PC-3 (cell line): ENCODE measurements at regions not wholly inside any gene's neighbourhood (a gene's known extent, or its start where the extent isn't known, plus 50 kb on each side); places are given as distances from the start of the nearest gene placed in this dataset.

Source experiments
- ATAC-seq: fragments of 200-7000 bp; cut with Tn5 transposase; 2 replicates; pipeline ENCODE4 v1.9.1; 2020; ENCODE audit warnings: mild to moderate bottlenecking, moderate library complexity
- BruUV-seq: library from RNA; stranded (reverse); fragments of 400-500 nt; replicated peaks from 2 replicates; lab custom pipeline; 2021; lab: Mats Ljungman, UMichigan
- CTCF ChIA-PET: fragments of 300-600 bp; sonication (Branson Sonifier 250); formaldehyde crosslinking; loops from one replicate; lab custom pipeline; 2022; ENCODE audit warnings: antibody characterized with exemption; lab: Charles Lee
- POLR2A ChIA-PET: fragments of 300-600 bp; sonication (Branson Sonifier 250); formaldehyde crosslinking; loops from one replicate; lab custom pipeline; 2022; ENCODE audit warnings: antibody characterized with exemption; ENCODE audit not compliant: unreplicated experiment; lab: Charles Lee
- DNase-seq: peaks from one replicate; pipeline ENCODE4 v3.0.0-alpha.2; 2015
- H2AFZ ChIP-seq: fragments of 300-600 bp; sonication (generic); 2 replicates; pipeline ENCODE4 v1.6.0; 2016; ENCODE audit warnings: antibody characterized with exemption, low read length
- H3F3A ChIP-seq: fragments of 300-600 bp; sonication (generic); one replicate; pipeline ENCODE4 v1.6.0; 2017; ENCODE audit warnings: antibody characterized with exemption, low read length, control low read depth, mild to moderate bottlenecking; ENCODE audit not compliant: unreplicated experiment
- H3K27ac ChIP-seq: fragments of 300-600 bp; sonication (generic); 2 replicates; pipeline ENCODE4 v1.5.1; 2016; ENCODE audit warnings: mild to moderate bottlenecking, low read length
- H3K27me3 ChIP-seq: fragments of 300-600 bp; sonication (generic); 2 replicates; pipeline ENCODE4 v1.6.1; 2016; ENCODE audit warnings: low read length, mixed read lengths
- H3K36me3 ChIP-seq: fragments of 300-600 bp; sonication (generic); 2 replicates; pipeline ENCODE4 v1.6.1; 2016; ENCODE audit warnings: low read depth, mixed run types, low read length, mixed read lengths
- H3K4me1 ChIP-seq: fragments of 300-600 bp; sonication (generic); 2 replicates; pipeline ENCODE4 v1.5.1; 2016; ENCODE audit warnings: low read length; ENCODE audit not compliant: insufficient read depth
- H3K4me2 ChIP-seq: fragments of 300-600 bp; sonication (generic); 2 replicates; pipeline ENCODE4 v1.6.0; 2016; ENCODE audit warnings: low read length
- H3K4me3 ChIP-seq: fragments of 300-600 bp; sonication (generic); 2 replicates; pipeline ENCODE4 v1.5.1; 2016; ENCODE audit warnings: mild to moderate bottlenecking, low read length, mixed read lengths
- H3K79me2 ChIP-seq: fragments of 300-600 bp; sonication (generic); 2 replicates; pipeline ENCODE4 v1.6.1; 2017; ENCODE audit warnings: low read length, mixed read lengths
- H3K9ac ChIP-seq: fragments of 300-600 bp; sonication (generic); 2 replicates; pipeline ENCODE4 v1.6.0; 2016; ENCODE audit warnings: mild to moderate bottlenecking, low read length
- H3K9me2 ChIP-seq: fragments of 300-600 bp; sonication (generic); replicated peaks from 2 replicates; pipeline ENCODE4 v1.6.1; 2016; ENCODE audit warnings: mixed run types, low read length, mixed read lengths
- H3K9me3 ChIP-seq: fragments of 300-600 bp; sonication (generic); 2 replicates; pipeline ENCODE4 v1.6.1; 2016; ENCODE audit warnings: low read length, mixed read lengths
- H4K20me1 ChIP-seq: fragments of 300-600 bp; sonication (generic); 2 replicates; pipeline ENCODE4 v1.6.1; 2016; ENCODE audit warnings: low read length, mixed read lengths
- EZH2 ChIP-seq: fragments of 300-600 bp; sonication (generic); IDR thresholded peaks from one replicate; pipeline ENCODE4 v1.6.1; 2017; ENCODE audit warnings: antibody characterized with exemption, mild to moderate bottlenecking, low read length; ENCODE audit not compliant: unreplicated experiment
- EZH2phosphoT487 ChIP-seq: fragments of 300-600 bp; sonication (generic); IDR thresholded peaks from 2 replicates; pipeline ENCODE4 v1.6.1; 2018; ENCODE audit warnings: mild to moderate bottlenecking, antibody characterized with exemption, low read length, borderline replicate concordance
- intact Hi-C: fragments of 100-400 bp; cut with micrococcal nuclease; formaldehyde crosslinking; loops from 2 replicates; pipeline ENCODE4 v1.9.0; 2023
- TF ChIP-seq, protein P1 (sequence below): fragments of 300-600 bp; sonication (generic); conservative IDR thresholded peaks from 2 replicates; pipeline ENCODE4 v1.5.1; 2017; ENCODE audit warnings: antibody characterized with exemption, low read depth, mild to moderate bottlenecking, low read length

DNA sequence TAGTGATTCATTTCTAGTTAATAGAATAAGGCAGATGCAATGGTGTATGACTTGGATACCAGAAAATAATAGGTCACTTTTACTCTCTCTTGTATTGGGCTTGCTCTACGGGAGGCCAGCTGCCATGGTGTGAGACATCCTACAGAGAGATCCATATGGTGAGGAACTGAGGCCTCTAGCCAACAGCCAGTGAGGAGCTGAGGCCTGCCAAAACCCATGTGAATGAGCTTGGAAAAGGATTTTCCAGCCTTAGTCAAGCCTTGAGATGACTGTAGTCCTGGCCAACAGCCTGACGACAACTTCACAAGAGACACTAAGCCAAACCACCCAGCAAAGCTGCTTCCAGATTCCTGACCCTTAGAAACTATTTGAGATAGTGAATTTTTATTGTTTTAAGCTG is 1300.2 kb downstream of the RAPGEF2 start:
- Histone ChIP-seq H3K27me3 (no peaks in the 10 kb centered on the region), H3K9me3 (no peaks in the 10 kb centered on the region), H3K36me3 (no peaks in the 10 kb centered on the region), H3K79me2 (no peaks in the 10 kb centered on the region), H3F3A (no peaks in the 10 kb centered on the region), H4K20me1 (no peaks in the 10 kb centered on the region), H3K4me3 (no peak overlapping the region), H3K9ac (no peak overlapping the region), H3K4me1 (no peaks in the 10 kb centered on the region), H3K9me2 (no peaks in the 10 kb centered on the region), H3K4me2 (no peak overlapping the region), H3K27ac (no peak overlapping the region), H2AFZ (no peak overlapping the region)
- ChIA-PET CTCF (no interaction called here), POLR2A (no interaction called here)
- DNase-seq (no peak), ATAC-seq (no peak)
- intact Hi-C loops = no loop called here
- BruUV-seq = no TSS peak
- TF ChIP-seq EZH2 (no peak), EZH2phosphoT487 (no peak)
- TF ChIP-seq, protein P1, sequence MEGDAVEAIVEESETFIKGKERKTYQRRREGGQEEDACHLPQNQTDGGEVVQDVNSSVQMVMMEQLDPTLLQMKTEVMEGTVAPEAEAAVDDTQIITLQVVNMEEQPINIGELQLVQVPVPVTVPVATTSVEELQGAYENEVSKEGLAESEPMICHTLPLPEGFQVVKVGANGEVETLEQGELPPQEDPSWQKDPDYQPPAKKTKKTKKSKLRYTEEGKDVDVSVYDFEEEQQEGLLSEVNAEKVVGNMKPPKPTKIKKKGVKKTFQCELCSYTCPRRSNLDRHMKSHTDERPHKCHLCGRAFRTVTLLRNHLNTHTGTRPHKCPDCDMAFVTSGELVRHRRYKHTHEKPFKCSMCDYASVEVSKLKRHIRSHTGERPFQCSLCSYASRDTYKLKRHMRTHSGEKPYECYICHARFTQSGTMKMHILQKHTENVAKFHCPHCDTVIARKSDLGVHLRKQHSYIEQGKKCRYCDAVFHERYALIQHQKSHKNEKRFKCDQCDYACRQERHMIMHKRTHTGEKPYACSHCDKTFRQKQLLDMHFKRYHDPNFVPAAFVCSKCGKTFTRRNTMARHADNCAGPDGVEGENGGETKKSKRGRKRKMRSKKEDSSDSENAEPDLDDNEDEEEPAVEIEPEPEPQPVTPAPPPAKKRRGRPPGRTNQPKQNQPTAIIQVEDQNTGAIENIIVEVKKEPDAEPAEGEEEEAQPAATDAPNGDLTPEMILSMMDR = no peak

DNA sequence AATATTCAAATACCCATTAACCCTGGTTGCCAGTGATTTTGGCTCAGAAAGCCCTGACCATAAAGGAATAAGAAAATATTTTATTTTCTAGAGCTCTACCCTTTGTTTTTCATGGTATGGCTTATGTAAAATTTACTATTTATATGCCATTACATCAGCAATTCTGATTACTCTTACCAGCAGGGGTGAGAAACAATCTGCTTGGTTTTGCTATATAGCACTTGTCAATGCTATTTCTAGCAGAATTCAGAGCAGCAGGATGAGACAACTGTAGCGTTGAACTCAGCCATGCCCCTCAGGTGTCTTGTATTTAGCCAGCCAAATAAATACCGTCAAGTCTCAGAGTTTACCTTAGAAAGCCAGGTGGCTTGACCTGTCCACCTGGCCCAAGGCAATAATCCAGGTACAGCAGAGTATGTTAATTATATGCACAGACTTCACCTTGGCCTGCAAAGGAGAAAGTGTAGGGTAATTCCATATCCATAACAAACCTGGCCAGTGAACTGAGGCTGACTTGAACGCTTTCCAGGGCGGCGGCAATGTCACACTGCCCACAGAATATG is 1303.5 kb downstream of the RAPGEF2 start:
- Histone ChIP-seq H3K27me3 (no peaks in the 10 kb centered on the region), H3K9ac (no peak overlapping the region)

GRCh38 chr4:160414496-160414895 is 1311.6 kb downstream of the RAPGEF2 start:
- DNase-seq (no peak), ATAC-seq (no peak)
- Histone ChIP-seq H3K79me2 (no peaks in the 10 kb centered on the region), H3K27ac (no peak overlapping the region), H3K9ac (no peak overlapping the region), H3K4me3 (no peak overlapping the region), H3K4me2 (no peak overlapping the region), H2AFZ (no peak overlapping the region), H3K9me3 (no peaks in the 10 kb centered on the region), H3K9me2 (no peaks in the 10 kb centered on the region), H3K27me3 (no peaks in the 10 kb centered on the region), H3K4me1 (no peaks in the 10 kb centered on the region), H4K20me1 (no peaks in the 10 kb centered on the region), H3F3A (no peaks in the 10 kb centered on the region), H3K36me3 (no peaks in the 10 kb centered on the region)
- TF ChIP-seq, protein P1 = no peak
- TF ChIP-seq EZH2 = no peak
- TF ChIP-seq EZH2phosphoT487 = no peak
- intact Hi-C loops = no loop called here
- POLR2A ChIA-PET = no interaction called here
- CTCF ChIA-PET = no interaction called here
- no TSS peak for BruUV-seq

More for the DNA sequence above, 1303.5 kb downstream of the RAPGEF2 start:
- Histone ChIP-seq H3K27ac (no peak overlapping the region), H3F3A (no peaks in the 10 kb centered on the region), H3K9me3 (no peaks in the 10 kb centered on the region), H3K36me3 (no peaks in the 10 kb centered on the region), H3K4me1 (no peaks in the 10 kb centered on the region), H3K4me3 (no peak overlapping the region), H3K79me2 (no peaks in the 10 kb centered on the region), H2AFZ (no peak overlapping the region), H3K4me2 (no peak overlapping the region), H4K20me1 (no peaks in the 10 kb centered on the region), H3K9me2 (no peaks in the 10 kb centered on the region)
- DNase-seq = no peak
- intact Hi-C loops = no loop called here
- ChIA-PET CTCF (no interaction called here), POLR2A (no interaction called here)
- BruUV-seq = no TSS peak
- TF ChIP-seq EZH2phosphoT487 (no peak), EZH2 (no peak)
- no peak for ATAC-seq
